Tibial nerve (tissue), 4 donors: ENCODE measurements at regions not wholly inside any gene's neighbourhood (a gene's known extent, or its start where the extent isn't known, plus 50 kb on each side); places are given as distances from the start of the nearest gene placed in this dataset.

Experiments
- DNase-seq, 2 donors: peaks; one replicate each; pipeline ENCODE4 v3.0.0-alpha.2; 2019; ENCODE audit warnings: low spot score in 2 of 2
- H3K27ac ChIP-seq, 4 donors: fragments of 200-600 bp; sonication (generic) in 3 of 4; one replicate each; pipeline ENCODE4 v1.5.1; 2017 to 2019; ENCODE audit warnings: mild to moderate bottlenecking in 1 of 4
- H3K27me3 ChIP-seq, 2 donors: fragments of 200-600 bp; sonication (generic) in 1 of 2; one replicate each; pipeline versions ENCODE4 v1.5.1 to v1.6.0; 2017 to 2019
- H3K36me3 ChIP-seq, 3 donors: fragments of 200-600 bp; sonication (generic); one replicate each; pipeline ENCODE4 v1.5.1; 2018 to 2019
- H3K4me1 ChIP-seq, 4 donors: fragments of 200-600 bp; sonication (generic) in 3 of 4; one replicate each; pipeline ENCODE4 v1.5.1; 2017 to 2019
- H3K4me3 ChIP-seq, 4 donors: fragments of 200-600 bp; sonication (generic) in 3 of 4; one replicate each; pipeline ENCODE4 v1.5.1; 2017 to 2019; ENCODE audit warnings: mild to moderate bottlenecking in 1 of 4, moderate library complexity in 1 of 4
- H3K9me3 ChIP-seq, 4 donors: fragments of 200-600 bp; sonication (generic) in 3 of 4; one replicate each; pipeline ENCODE4 v1.5.1; 2017 to 2019
- CTCF ChIP-seq, 5 experiments: fragments of 200-600 bp in 3 of 5; fragments of 450-650 bp in 2 of 5; sonication (generic) in 3 of 5; IDR thresholded peaks; one replicate each; pipeline ENCODE4 v1.5.1; 2016 to 2019; ENCODE audit warnings: antibody characterized with exemption in 5 of 5, mild to moderate bottlenecking in 3 of 5, moderate library complexity in 2 of 5
- EP300 ChIP-seq, 2 donors: sonication (generic); formaldehyde crosslinking; IDR thresholded peaks; one replicate each; pipeline ENCODE4 v1.6.1; 2017; ENCODE audit warnings: antibody characterized with exemption in 2 of 2, mild to moderate bottlenecking in 1 of 2
- POLR2A ChIP-seq, 2 donors: fragments of 450-650 bp; IDR thresholded peaks; one replicate each; pipeline ENCODE4 v1.6.1; 2017; ENCODE audit warnings: antibody characterized with exemption in 2 of 2, mild to moderate bottlenecking in 2 of 2, moderate library complexity in 2 of 2
- WGBS, 2 donors: methylation state at CpG; one replicate each; pipeline ENCODE4 v1.1.5; 2018; 5-methylcytosine and 5-hydroxymethylcytosine counted together

DNA sequence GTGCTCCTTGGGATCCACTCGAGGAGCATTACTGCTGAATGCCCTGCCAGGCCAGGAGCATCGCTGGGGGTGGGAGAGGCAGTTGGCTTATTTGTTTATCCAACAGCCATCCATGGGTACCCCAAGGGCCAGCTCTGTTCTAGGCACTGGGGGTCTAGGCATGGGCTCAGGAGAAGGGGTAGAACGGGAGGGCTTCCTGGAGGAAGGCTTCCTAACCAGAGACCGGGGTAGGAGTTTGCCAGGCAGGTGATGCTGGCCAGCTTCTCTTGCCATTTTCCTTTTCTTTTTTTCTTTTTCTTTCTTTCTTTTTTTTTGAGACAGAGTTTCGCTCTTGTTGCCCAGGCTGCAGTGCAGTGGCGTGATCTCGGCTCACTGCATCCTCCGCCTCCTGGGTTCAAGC lies 241.0 kb downstream of the SEC14L1 start:
- Histone ChIP-seq H3K4me3 (no peak overlapping the region), H3K9me3 (no peaks in the 10 kb centered on the region), H3K27ac (peak overlapping the region in 3 of 4 donors; percentile 29 to 93 (median 64)), H3K4me1 (peaks cover 0 to 100% (median 94%) of the 10 kb centered on the region in 4 donors), H3K27me3 (no peaks in the 10 kb centered on the region), H3K36me3 (no peaks in the 10 kb centered on the region)
- no peak for DNase-seq
- no peak for TF ChIP-seq POLR2A (IDR thresholded peaks at IDR 0.05)
- TF ChIP-seq EP300 (IDR thresholded peaks at IDR 0.05), result no peak
- TF ChIP-seq CTCF (IDR thresholded peaks at IDR 0.05), result no peak
- 82 to 88% methylated on average over 8 of the region's 8 CpGs for whole genome bisulfite sequencing, 2 donors

GRCh38 chr17:77382356-77382911 lies 241.7 kb downstream of the SEC14L1 start:
- Histone ChIP-seq H3K4me1 (peaks cover 0 to 100% (median 92%) of the 10 kb centered on the region in 4 donors), H3K27ac (peak overlapping the region in 3 of 4 donors; percentile 64 to 93 (median 80)), H3K36me3 (no peaks in the 10 kb centered on the region), H3K27me3 (no peaks in the 10 kb centered on the region), H3K4me3 (no peak overlapping the region), H3K9me3 (no peaks in the 10 kb centered on the region)
- WGBS, 2 donors, result 49 to 58% methylated on average over 13 of the region's 13 CpGs
- TF ChIP-seq EP300 (IDR thresholded peaks at IDR 0.05) (no peak), CTCF (IDR thresholded peaks at IDR 0.05) (no peak), POLR2A (IDR thresholded peaks at IDR 0.05) (no peak)
- DNase-seq, result no peak

DNA sequence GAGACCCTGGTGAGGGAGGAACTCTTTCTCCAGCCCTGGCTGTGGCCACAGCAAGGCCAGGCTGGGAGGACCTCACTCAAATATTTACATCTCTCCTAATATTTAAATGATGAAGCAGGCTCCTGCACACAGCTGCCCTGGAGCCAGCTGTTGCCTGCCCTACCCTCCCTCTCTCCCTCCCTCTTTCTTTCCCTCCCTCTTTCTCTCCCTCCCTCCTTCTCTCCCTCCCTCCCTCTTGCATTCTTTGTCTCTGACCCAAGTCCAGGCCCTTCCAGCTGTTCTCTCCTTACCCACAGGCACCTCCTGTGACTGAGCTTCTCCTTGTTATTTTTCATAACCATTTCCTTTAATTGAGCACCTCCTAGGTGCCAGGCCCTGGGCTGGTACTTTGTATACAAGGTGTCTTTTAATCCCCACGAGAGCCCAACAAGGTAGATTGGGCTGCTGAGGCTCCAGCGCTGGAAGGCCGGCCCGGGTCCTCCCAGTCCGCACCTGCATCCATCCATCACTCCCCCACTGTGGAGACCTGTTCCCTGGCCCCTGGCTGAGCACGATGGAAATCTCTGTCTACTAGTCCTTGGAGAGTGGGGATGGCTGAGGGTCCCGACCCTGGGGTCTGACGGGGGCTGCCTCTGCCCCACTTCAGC lies 242.3 kb downstream of the SEC14L1 start:
- H3K27ac ChIP-seq, result peak overlapping the region; percentile 11 to 93 (median 72)
- no peaks in the 10 kb centered on the region for H3K36me3 ChIP-seq
- no peak for DNase-seq
- 69 to 74% methylated on average over 8 of the region's 8 CpGs for WGBS, 2 donors
- TF ChIP-seq EP300 (IDR thresholded peaks at IDR 0.05), result no peak
- no peak for TF ChIP-seq POLR2A (IDR thresholded peaks at IDR 0.05)
- no peak for TF ChIP-seq CTCF (IDR thresholded peaks at IDR 0.05)
- H3K9me3 ChIP-seq, result no peaks in the 10 kb centered on the region
- H3K27me3 ChIP-seq, result no peaks in the 10 kb centered on the region
- H3K4me3 ChIP-seq, result no peak overlapping the region
- peaks cover 0 to 100% (median 91%) of the 10 kb centered on the region in 4 donors for H3K4me1 ChIP-seq

- peak in 1 of 2 donors; percentile 60 for TF ChIP-seq EP300 (IDR thresholded peaks at IDR 0.05)
- TF ChIP-seq CTCF (IDR thresholded peaks at IDR 0.05), result no peak
- Histone ChIP-seq H3K4me3 (no peak overlapping the region), H3K27ac (peak overlapping the region; percentile 11 to 93 (median 72)), H3K4me1 (peaks cover 0 to 100% (median 91%) of the 10 kb centered on the region in 4 donors), H3K27me3 (no peaks in the 10 kb centered on the region), H3K36me3 (no peaks in the 10 kb centered on the region), H3K9me3 (no peaks in the 10 kb centered on the region)
- DNase-seq, result no peak
- WGBS, 2 donors, result 44 to 50% methylated on average over 27 to 28 of the region's 29 CpGs
Measured at GRCh38 chr17:77383613-77384608, 243.1 kb downstream of the SEC14L1 start.
